ENCODE measurements at regions not wholly inside any gene's neighbourhood (a gene's known extent, or its start where the extent isn't known, plus 50 kb on each side); places are given as distances from the start of the nearest gene placed in this dataset.

- no peak for TF ChIP-seq CTCF (IDR thresholded peaks at IDR 0.05)
- no peak for TF ChIP-seq POLR2AphosphoS5 (IDR thresholded peaks at IDR 0.05)
Measured at GRCh38 chr2:167890739-167891138, 356.7 kb downstream of the STK39 start.
